HEK293T (cell line): ENCODE measurements at regions not wholly inside any gene's neighbourhood (a gene's known extent, or its start where the extent isn't known, plus 50 kb on each side); places are given as distances from the start of the nearest gene placed in this dataset.

Source experiments
- CTCF ChIA-PET: fragments of 350-600 bp; formaldehyde crosslinking; extraction: SDS; loops from one replicate; lab custom pipeline; 2021; ENCODE audit warnings: antibody characterized with exemption, inconsistent platforms; lab: Yijun Ruan, JAX
- POLR2A ChIA-PET: fragments of 350-600 bp; formaldehyde crosslinking; extraction: SDS; loops from one replicate; lab custom pipeline; 2020; ENCODE audit warnings: antibody characterized with exemption, inconsistent platforms; lab: Yijun Ruan, JAX
- DNase-seq: peaks from one replicate; pipeline ENCODE4 v3.0.0; 2012; ENCODE audit warnings: mixed read lengths; ENCODE audit errors: extremely low spot score
- ARNT ChIP-seq: fragments of 450-650 bp; IDR thresholded peaks from 2 replicates; pipeline ENCODE4 v1.6.1; 2017; ENCODE audit warnings: mild to moderate bottlenecking
- BHLHE40 ChIP-seq: fragments of 450-650 bp; IDR thresholded peaks from 2 replicates; pipeline ENCODE4 v1.6.1; 2016; ENCODE audit warnings: mild to moderate bottlenecking, moderate library complexity, borderline replicate concordance
- CTBP1 ChIP-seq: fragments of 450-650 bp; IDR thresholded peaks from 2 replicates; pipeline ENCODE4 v1.6.1; 2016; ENCODE audit warnings: borderline replicate concordance
- ELF4 ChIP-seq: fragments of 450-650 bp; IDR thresholded peaks from 2 replicates; pipeline ENCODE4 v1.6.1; 2017; ENCODE audit warnings: antibody characterized with exemption
- FOXA1 ChIP-seq: fragments of 450-650 bp; IDR thresholded peaks from 2 replicates; pipeline ENCODE4 v1.6.1; 2016; ENCODE audit warnings: mild to moderate bottlenecking
- FOXK2 ChIP-seq: fragments of 450-650 bp; IDR thresholded peaks from 2 replicates; pipeline ENCODE4 v1.6.1; 2016; ENCODE audit warnings: mild to moderate bottlenecking
- FOXM1 ChIP-seq: fragments of 450-650 bp; IDR thresholded peaks from 2 replicates; pipeline ENCODE4 v1.6.1; 2017; ENCODE audit warnings: mild to moderate bottlenecking, borderline replicate concordance
- HDGF ChIP-seq: fragments of 450-650 bp; IDR thresholded peaks from 2 replicates; pipeline ENCODE4 v1.6.1; 2017; ENCODE audit warnings: antibody characterized with exemption, borderline replicate concordance
- L3MBTL2 ChIP-seq: fragments of 450-650 bp; conservative IDR thresholded peaks from 2 replicates; pipeline ENCODE4 v1.6.1; 2016; ENCODE audit warnings: mild to moderate bottlenecking
- LEF1 ChIP-seq: fragments of 450-650 bp; IDR thresholded peaks from 2 replicates; pipeline ENCODE4 v1.6.1; 2017; ENCODE audit warnings: mild to moderate bottlenecking, borderline replicate concordance
- NFRKB ChIP-seq: fragments of 450-650 bp; IDR thresholded peaks from 2 replicates; pipeline ENCODE4 v1.6.1; 2016; ENCODE audit warnings: mild to moderate bottlenecking, moderate library complexity
- PKNOX1 ChIP-seq: fragments of 450-650 bp; IDR thresholded peaks from 2 replicates; pipeline ENCODE4 v1.6.1; 2016
- SP1 ChIP-seq: fragments of 450-650 bp; IDR thresholded peaks from 2 replicates; pipeline ENCODE4 v1.6.1; 2017
- SUZ12 ChIP-seq: fragments of 450-650 bp; IDR thresholded peaks from 2 replicates; pipeline ENCODE4 v1.6.1; 2016; ENCODE audit warnings: mild to moderate bottlenecking
- TARDBP ChIP-seq: fragments of 450-650 bp; IDR thresholded peaks from 2 replicates; pipeline ENCODE4 v1.6.1; 2016
- ZNF384 ChIP-seq: fragments of 450-650 bp; IDR thresholded peaks from 2 replicates; pipeline ENCODE4 v1.6.1; 2016

- no peak for TF ChIP-seq SP1
- TF ChIP-seq BHLHE40: no peak
- no peak for TF ChIP-seq FOXA1
- TF ChIP-seq L3MBTL2: no peak
- no peak for DNase-seq
- ChIA-PET POLR2A (no interaction called here), CTCF (interaction anchor here (0.5 to 2.0 kb wide), 2 partner anchors 12 to 26 kb away, joined by 3 to 15 read pairs; no protein-coding TSS in a partner anchor)
These were observed 107.9 kb upstream of the DAP start for GRCh38 chr5:10868956-10869355.

GRCh38 chr5:10867389-10868303 lies 106.6 kb upstream of the DAP start:
- ChIA-PET POLR2A (no interaction called here), CTCF (interaction anchor here (0.8 to 1.2 kb wide), 2 partner anchors 10 to 34 kb away, joined by 4 read pairs; no protein-coding TSS in a partner anchor)
- no peak for DNase-seq
- TF ChIP-seq L3MBTL2 (no peak), FOXM1 (no peak), BHLHE40 (no peak), FOXA1 (no peak), ZNF384 (no peak), LEF1 (no peak)

- TF ChIP-seq ZNF384 (no peak), ELF4 (no peak), HDGF (no peak), LEF1 (no peak), BHLHE40 (no peak), CTBP1 (no peak), SUZ12 (no peak), SP1 (no peak), FOXA1 (no peak), TARDBP (no peak), ARNT (no peak), NFRKB (no peak), PKNOX1 (no peak), L3MBTL2 (no peak)
- DNase-seq: no peak
- CTCF ChIA-PET: interaction anchor here (0.8 to 1.2 kb wide), 2 partner anchors 9 to 34 kb away, joined by 4 read pairs; no protein-coding TSS in a partner anchor
- POLR2A ChIA-PET: no interaction called here
These were observed 105.9 kb upstream of the DAP start for GRCh38 chr5:10866913-10867312.

- ChIA-PET POLR2A (no interaction called here), CTCF (interaction anchor here (0.6 to 1.0 kb wide), 8 partner anchors 11 to 174 kb away, joined by 3 to 4 read pairs (median 4); no protein-coding TSS in a partner anchor)
- peak; percentile 79 for DNase-seq
- no peak for TF ChIP-seq FOXK2
- TF ChIP-seq FOXM1: no peak
- TF ChIP-seq LEF1: no peak
These were observed 102.8 kb upstream of the DAP start for GRCh38 chr5:10863763-10864383.

- ChIA-PET CTCF (no interaction called here), POLR2A (no interaction called here)
- TF ChIP-seq CTBP1 (no peak), FOXA1 (no peak)
- DNase-seq: no peak
These were observed 101.1 kb upstream of the DAP start for GRCh38 chr5:10862085-10862484.

GRCh38 chr5:10861423-10861790 lies 100.4 kb upstream of the DAP start:
- TF ChIP-seq ARNT: no peak
- no peak for TF ChIP-seq LEF1
- no peak for TF ChIP-seq FOXM1
- TF ChIP-seq ZNF384: no peak
- no peak for TF ChIP-seq NFRKB
- no peak for TF ChIP-seq SUZ12
- TF ChIP-seq HDGF: no peak
- TF ChIP-seq CTBP1: no peak
- CTCF ChIA-PET: no interaction called here
- POLR2A ChIA-PET: no interaction called here

GRCh38 chr5:10860645-10861422 lies 99.8 kb upstream of the DAP start:
- TF ChIP-seq LEF1 (no peak), HDGF (no peak), FOXM1 (no peak), L3MBTL2 (no peak), CTBP1 (no peak), SUZ12 (no peak), PKNOX1 (no peak), TARDBP (no peak), FOXK2 (no peak), ARNT (no peak), SP1 (no peak), ELF4 (no peak), ZNF384 (no peak), FOXA1 (no peak), NFRKB (no peak)
- POLR2A ChIA-PET: no interaction called here
- no peak for DNase-seq
- CTCF ChIA-PET: no interaction called here

More at GRCh38 chr5:10861423-10861790, 100.4 kb upstream of the DAP start:
- no peak for DNase-seq
